ENCODE measurements at regions not wholly inside any gene's neighbourhood (a gene's known extent, or its start where the extent isn't known, plus 50 kb on each side); places are given as distances from the start of the nearest gene placed in this dataset.
"Not testable (repeated sequence)": the region's sequence is repeated elsewhere in the genome, so short reads cannot be mapped to it uniquely, and the experiment has no call there.

DNA sequence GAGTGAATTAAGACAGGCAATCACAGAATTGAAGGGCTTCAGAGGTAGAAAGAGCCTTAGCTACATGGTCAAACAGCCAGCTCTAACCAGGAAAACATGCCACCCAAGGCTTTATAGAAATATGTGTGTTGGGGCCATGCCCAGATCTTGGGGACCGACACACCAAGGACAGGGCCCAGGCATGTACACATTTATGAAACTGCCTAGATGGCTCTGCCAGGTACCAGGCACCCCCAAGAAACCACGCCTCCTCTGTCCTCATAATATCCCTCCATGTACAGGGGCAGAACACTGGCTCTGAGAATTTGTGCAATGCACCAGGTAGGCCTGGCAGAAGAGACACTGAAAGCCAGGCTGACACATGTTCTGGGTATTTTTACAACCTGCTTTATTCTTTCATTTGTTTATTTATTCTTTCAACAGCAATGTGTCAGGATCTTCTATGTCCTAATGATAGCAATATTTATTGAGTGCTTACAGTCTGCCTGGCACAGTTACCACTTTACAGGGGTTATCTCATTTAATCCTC is 137.9 kb upstream of the LSM14A start:
- Histone ChIP-seq H3K36me3 (ENCODE audit: insufficient read depth, low read length) (no peaks in the 10 kb centered on the region), H3K9me3 (ENCODE audit: low read length) (no peaks in the 10 kb centered on the region), H3K27ac (ENCODE audit: low read depth, low read length) (no peak overlapping the region), H3K4me3 (ENCODE audit: low read length) (no peak overlapping the region), H3K27me3 (ENCODE audit: insufficient read depth, low read length, poor library complexity, severe bottlenecking) (no peaks in the 10 kb centered on the region), H3K4me1 (ENCODE audit: insufficient read depth, low read length) (no peaks in the 10 kb centered on the region)
- Mint-ChIP-seq H3K4me1 (no peaks in the 10 kb centered on the region), H3K27me3 (peaks cover 11 to 22% of the 10 kb centered on the region in 2 donors), H3K9me3 (peaks cover 0 to 3% (median 0%) of the 10 kb centered on the region in 5 donors), H3K4me3 (no peak overlapping the region), H3K27ac (no peak overlapping the region), H3K36me3 (no peaks in the 10 kb centered on the region)
- ChIA-PET POLR2A (no interaction called here), CTCF (no interaction called here)
- DNase-seq = no peak

DNA sequence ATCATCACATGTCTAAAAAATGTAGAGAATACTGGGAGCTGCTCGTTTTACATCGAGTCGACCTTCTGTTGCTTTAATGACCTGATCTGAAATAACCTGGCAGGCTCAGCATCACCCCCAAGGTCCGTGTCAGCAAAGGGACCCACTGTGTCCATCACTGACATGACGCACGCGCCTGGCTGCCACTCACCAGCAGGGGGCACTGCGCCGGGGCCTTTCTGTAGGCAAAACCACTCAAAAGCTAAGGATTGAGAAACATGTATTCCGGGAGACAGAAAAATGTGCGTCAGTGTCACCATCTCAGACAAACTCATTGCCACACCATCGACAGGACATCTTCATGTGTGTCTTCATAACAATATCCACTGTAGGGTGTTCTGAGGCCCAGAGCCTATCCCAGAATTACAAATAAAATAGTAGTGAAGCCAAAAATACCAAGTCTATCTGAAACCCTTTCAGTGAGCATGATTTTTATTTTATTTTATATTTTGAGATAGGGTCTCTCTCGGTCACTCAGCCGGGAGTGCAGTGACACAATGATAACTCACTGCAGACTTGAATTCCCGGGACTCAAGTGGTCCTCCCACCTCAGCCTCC is 130.3 kb upstream of the LSM14A start:
- CTCF ChIA-PET = interaction anchor here (1.2 to 1.8 kb wide), 6 partner anchors 9 to 105 kb away, joined by 3 to 6 read pairs (median 4); no protein-coding TSS in a partner anchor
- H3K36me3 Mint-ChIP-seq = peaks cover 0 to 3% (median 1%) of the 10 kb centered on the region in 3 donors
- peaks cover 0 to 6% (median 0%) of the 10 kb centered on the region in 3 donors for H3K4me1 Mint-ChIP-seq
- H3K4me3 ChIP-seq (ENCODE audit: low read length) = no peak overlapping the region
- H3K27me3 ChIP-seq (ENCODE audit: insufficient read depth, low read length, poor library complexity, severe bottlenecking) = no peaks in the 10 kb centered on the region
- H3K27ac ChIP-seq (ENCODE audit: low read depth, low read length) = no peak overlapping the region
- POLR2A ChIA-PET = no interaction called here
- peaks cover 0 to 2% (median 0%) of the 10 kb centered on the region in 5 donors for H3K9me3 Mint-ChIP-seq
- H3K4me3 Mint-ChIP-seq = no peak overlapping the region
- no peaks in the 10 kb centered on the region for H3K4me1 ChIP-seq (ENCODE audit: insufficient read depth, low read length)
- no peaks in the 10 kb centered on the region for H3K9me3 ChIP-seq (ENCODE audit: low read length)
- peaks cover 5 to 51% of the 10 kb centered on the region in 2 donors for H3K27me3 Mint-ChIP-seq
- peak; percentile 23 to 70 (median 49) for DNase-seq
- no peaks in the 10 kb centered on the region for H3K36me3 ChIP-seq (ENCODE audit: insufficient read depth, low read length)
- H3K27ac Mint-ChIP-seq = no peak overlapping the region

DNA sequence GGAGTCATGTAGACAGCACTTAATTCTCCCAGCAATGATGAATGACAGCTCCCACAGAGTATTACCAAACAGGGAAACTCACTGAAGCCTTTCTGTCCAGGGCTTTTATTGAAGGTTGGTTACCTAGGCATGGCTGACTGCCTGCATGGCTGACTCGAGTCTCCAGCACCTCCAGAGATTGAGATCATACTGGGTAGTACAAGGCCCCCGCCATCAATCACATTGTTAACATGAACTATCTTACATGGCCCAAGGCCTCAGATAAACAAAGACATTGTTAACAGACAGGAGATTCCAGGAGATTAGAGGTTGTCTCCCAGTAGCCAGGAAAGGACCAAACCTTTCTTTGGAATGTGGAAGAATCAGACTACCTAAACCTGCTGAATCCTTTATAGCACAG is 128.3 kb upstream of the LSM14A start:
- no peaks in the 10 kb centered on the region for H3K4me1 ChIP-seq (ENCODE audit: insufficient read depth, low read length)
- peaks cover 0 to 3% (median 1%) of the 10 kb centered on the region in 3 donors for H3K36me3 Mint-ChIP-seq
- H3K27ac ChIP-seq (ENCODE audit: low read depth, low read length) = no peak overlapping the region
- POLR2A ChIA-PET = no interaction called here
- CTCF ChIA-PET = no interaction called here
- no peaks in the 10 kb centered on the region for H3K36me3 ChIP-seq (ENCODE audit: insufficient read depth, low read length)
- H3K4me1 Mint-ChIP-seq = peaks cover 0 to 6% (median 0%) of the 10 kb centered on the region in 3 donors
- H3K9me3 Mint-ChIP-seq = peaks cover 0 to 2% (median 0%) of the 10 kb centered on the region in 5 donors
- no peaks in the 10 kb centered on the region for H3K9me3 ChIP-seq (ENCODE audit: low read length)
- H3K27ac Mint-ChIP-seq = no peak overlapping the region
- H3K4me3 Mint-ChIP-seq = no peak overlapping the region
- H3K4me3 ChIP-seq (ENCODE audit: low read length) = no peak overlapping the region
- DNase-seq = no peak
- no peaks in the 10 kb centered on the region for H3K27me3 ChIP-seq (ENCODE audit: insufficient read depth, low read length, poor library complexity, severe bottlenecking)
- H3K27me3 Mint-ChIP-seq = peaks cover 5 to 66% of the 10 kb centered on the region in 2 donors

DNA sequence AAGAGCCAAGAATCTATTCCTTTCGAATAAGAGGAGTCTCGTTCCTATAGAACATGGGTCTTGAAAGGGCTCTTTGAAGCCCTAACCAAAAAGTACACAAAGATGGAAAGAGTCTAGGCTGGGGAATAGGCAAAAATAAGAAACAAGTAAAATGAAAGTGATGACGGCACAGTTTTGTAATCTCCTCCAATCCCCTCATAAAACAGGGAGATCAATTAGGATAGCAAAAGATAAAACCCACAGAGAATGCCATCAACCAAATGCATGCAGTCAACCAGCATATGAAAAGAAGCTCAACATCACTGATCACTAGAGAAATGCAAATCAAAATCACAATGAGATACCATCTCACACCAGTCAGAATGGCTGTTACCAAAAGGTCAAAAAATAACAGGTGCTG is 122.4 kb upstream of the LSM14A start:
- H3K4me1 ChIP-seq (ENCODE audit: insufficient read depth, low read length) = no peaks in the 10 kb centered on the region
- Mint-ChIP-seq H3K9me3 (peaks cover 0 to 2% (median 0%) of the 10 kb centered on the region in 5 donors), H3K27me3 (peaks cover 1 to 47% of the 10 kb centered on the region in 2 donors), H3K4me1 (no peaks in the 10 kb centered on the region), H3K4me3 (no peak overlapping the region), H3K36me3 (no peaks in the 10 kb centered on the region), H3K27ac (no peak overlapping the region)
- DNase-seq = no peak
- CTCF ChIA-PET = no interaction called here
- no peaks in the 10 kb centered on the region for H3K9me3 ChIP-seq (ENCODE audit: low read length)
- no peaks in the 10 kb centered on the region for H3K36me3 ChIP-seq (ENCODE audit: insufficient read depth, low read length)
- H3K4me3 ChIP-seq (ENCODE audit: low read length) = no peak overlapping the region
- H3K27ac ChIP-seq (ENCODE audit: low read depth, low read length) = no peak overlapping the region
- POLR2A ChIA-PET = no interaction called here
- no peaks in the 10 kb centered on the region for H3K27me3 ChIP-seq (ENCODE audit: insufficient read depth, low read length, poor library complexity, severe bottlenecking)

DNA sequence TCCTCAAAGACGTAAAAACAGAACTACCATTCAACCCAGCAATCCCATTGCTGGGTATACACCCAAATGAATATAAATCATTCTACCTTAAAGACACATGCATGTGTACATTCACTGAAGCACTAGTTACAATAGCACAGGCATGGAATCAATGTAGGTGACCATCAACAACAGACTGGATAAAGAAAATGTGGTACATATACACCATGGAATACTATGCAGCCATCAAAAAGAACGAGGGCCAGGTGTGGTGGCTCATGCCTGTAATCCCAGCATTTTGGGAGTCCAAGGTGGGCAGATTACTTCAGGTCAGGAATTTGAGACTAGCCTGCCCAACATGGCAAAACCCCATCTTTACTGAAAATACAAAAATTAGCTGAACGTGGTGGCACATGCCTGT is 121.9 kb upstream of the LSM14A start:
- POLR2A ChIA-PET; CTCF ChIA-PET; H3K9me3 ChIP-seq (ENCODE audit: low read length); H3K36me3 Mint-ChIP-seq; H3K36me3 ChIP-seq (ENCODE audit: insufficient read depth, low read length); H3K9me3 Mint-ChIP-seq; H3K27ac ChIP-seq (ENCODE audit: low read depth, low read length); H3K4me1 ChIP-seq (ENCODE audit: insufficient read depth, low read length); H3K4me3 ChIP-seq (ENCODE audit: low read length); H3K4me1 Mint-ChIP-seq; DNase-seq; H3K27me3 ChIP-seq (ENCODE audit: insufficient read depth, low read length, poor library complexity, severe bottlenecking); H3K27ac Mint-ChIP-seq; H3K4me3 Mint-ChIP-seq: not testable (repeated sequence)
- H3K27me3 Mint-ChIP-seq = peaks cover 4 to 42% of the 10 kb centered on the region in 2 donors

DNA sequence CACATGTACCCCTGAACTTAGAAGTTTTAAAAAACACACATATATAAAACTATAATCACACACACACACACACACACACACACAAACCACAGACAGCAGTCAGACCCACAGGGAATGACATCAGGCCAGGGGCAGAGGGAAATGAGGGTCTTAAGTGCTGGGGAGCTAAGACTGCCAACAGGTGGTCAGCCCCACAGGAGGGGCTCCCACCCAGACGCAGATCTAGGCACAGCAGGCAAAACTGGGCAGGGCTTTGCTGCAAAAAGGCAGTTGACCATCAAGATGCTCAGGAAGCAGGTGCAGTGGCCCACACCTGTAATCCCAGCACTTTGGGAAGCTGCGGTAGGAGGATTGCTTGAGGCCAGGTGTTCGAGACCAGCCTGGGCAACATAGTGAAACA is 121.0 kb upstream of the LSM14A start:
- no peaks in the 10 kb centered on the region for H3K4me1 ChIP-seq (ENCODE audit: insufficient read depth, low read length)
- ChIA-PET POLR2A (no interaction called here), CTCF (no interaction called here)
- Mint-ChIP-seq H3K4me1 (no peaks in the 10 kb centered on the region), H3K27ac (no peak overlapping the region), H3K36me3 (no peaks in the 10 kb centered on the region), H3K9me3 (peaks cover 0 to 2% (median 0%) of the 10 kb centered on the region in 5 donors), H3K4me3 (no peak overlapping the region), H3K27me3 (peaks cover 2 to 35% of the 10 kb centered on the region in 2 donors)
- H3K4me3 ChIP-seq (ENCODE audit: low read length) = no peak overlapping the region
- H3K9me3 ChIP-seq (ENCODE audit: low read length) = no peaks in the 10 kb centered on the region
- DNase-seq = no peak
- H3K36me3 ChIP-seq (ENCODE audit: insufficient read depth, low read length) = no peaks in the 10 kb centered on the region
- H3K27me3 ChIP-seq (ENCODE audit: insufficient read depth, low read length, poor library complexity, severe bottlenecking) = peaks cover 3% of the 10 kb centered on the region
- no peak overlapping the region for H3K27ac ChIP-seq (ENCODE audit: low read depth, low read length)

DNA sequence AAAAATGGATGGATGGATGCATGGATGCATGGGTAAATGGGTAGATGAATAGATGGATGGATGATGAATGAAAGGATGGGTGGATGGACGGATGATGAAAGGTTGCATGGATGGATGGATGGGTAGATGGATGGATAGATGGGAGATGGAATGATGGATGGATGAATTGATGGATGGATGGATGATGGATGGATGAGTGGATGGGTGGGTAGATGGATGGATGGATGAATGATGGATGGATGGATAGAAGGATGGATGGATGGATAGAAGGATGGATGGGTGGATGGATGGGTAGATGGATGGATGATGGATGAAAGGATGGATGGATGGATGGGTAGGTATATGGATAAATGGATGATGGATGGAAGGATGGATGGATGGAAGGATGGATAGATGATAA is 115.1 kb upstream of the LSM14A start:
- no peak overlapping the region for H3K27ac Mint-ChIP-seq
- no peak overlapping the region for H3K27ac ChIP-seq (ENCODE audit: low read depth, low read length)
- H3K4me3 Mint-ChIP-seq = no peak overlapping the region
- ChIA-PET CTCF (no interaction called here), POLR2A (no interaction called here)
- H3K27me3 Mint-ChIP-seq = peaks cover 4 to 16% of the 10 kb centered on the region in 2 donors
- DNase-seq = no peak
- no peaks in the 10 kb centered on the region for H3K36me3 ChIP-seq (ENCODE audit: insufficient read depth, low read length)
- H3K4me3 ChIP-seq (ENCODE audit: low read length) = no peak overlapping the region
- H3K36me3 Mint-ChIP-seq = no peaks in the 10 kb centered on the region
- peaks cover 3% of the 10 kb centered on the region for H3K27me3 ChIP-seq (ENCODE audit: insufficient read depth, low read length, poor library complexity, severe bottlenecking)
- no peaks in the 10 kb centered on the region for H3K4me1 ChIP-seq (ENCODE audit: insufficient read depth, low read length)
- H3K9me3 Mint-ChIP-seq = peaks cover 0 to 2% (median 0%) of the 10 kb centered on the region in 5 donors
- no peaks in the 10 kb centered on the region for H3K4me1 Mint-ChIP-seq
- no peaks in the 10 kb centered on the region for H3K9me3 ChIP-seq (ENCODE audit: low read length)

DNA sequence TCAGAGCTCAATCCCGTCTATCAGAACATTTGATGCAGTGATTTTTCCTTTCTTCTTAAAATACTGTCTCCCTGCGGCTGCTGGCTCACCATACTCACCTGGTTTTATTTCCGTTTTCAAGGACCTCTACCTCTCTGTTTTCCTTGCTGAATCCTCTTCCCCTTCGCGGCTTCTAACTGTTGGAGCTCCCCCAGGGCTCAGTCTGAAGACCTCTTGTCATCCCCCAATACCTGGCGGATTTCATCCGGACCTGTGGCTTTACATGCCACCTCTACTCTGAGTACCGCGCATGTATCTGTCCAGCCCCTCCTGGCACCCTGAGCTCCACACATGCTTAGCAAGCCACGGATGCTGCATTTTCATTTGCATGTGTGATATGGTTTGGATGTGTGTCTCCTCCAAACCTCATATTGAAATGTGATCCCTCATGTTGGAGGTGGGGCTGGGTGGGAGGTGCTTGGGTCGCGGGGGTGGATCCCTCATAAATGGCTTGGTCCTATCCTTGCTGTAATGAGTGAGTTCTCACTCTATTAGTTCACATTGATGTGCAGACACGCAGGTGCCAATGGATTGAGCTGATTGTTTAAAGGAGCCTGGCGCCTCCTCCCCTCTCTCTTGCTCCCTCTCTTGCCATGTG is 106.2 kb upstream of the LSM14A start:
- POLR2A ChIA-PET = no interaction called here

More for the DNA sequence above, 106.2 kb upstream of the LSM14A start:
- CTCF ChIA-PET = no interaction called here
- Histone ChIP-seq H3K27me3 (ENCODE audit: insufficient read depth, low read length, poor library complexity, severe bottlenecking) (no peaks in the 10 kb centered on the region), H3K4me1 (ENCODE audit: insufficient read depth, low read length) (no peaks in the 10 kb centered on the region), H3K9me3 (ENCODE audit: low read length) (no peaks in the 10 kb centered on the region), H3K4me3 (ENCODE audit: low read length) (no peak overlapping the region), H3K27ac (ENCODE audit: low read depth, low read length) (no peak overlapping the region), H3K36me3 (ENCODE audit: insufficient read depth, low read length) (no peaks in the 10 kb centered on the region)
- H3K36me3 Mint-ChIP-seq = no peaks in the 10 kb centered on the region
- H3K9me3 Mint-ChIP-seq = no peaks in the 10 kb centered on the region
- H3K27me3 Mint-ChIP-seq = peaks cover 14 to 36% of the 10 kb centered on the region in 2 donors
- H3K4me1 Mint-ChIP-seq = peaks cover 0 to 2% (median 0%) of the 10 kb centered on the region in 3 donors
- peak overlapping the region in 1 of 8 donors; percentile 36 for H3K27ac Mint-ChIP-seq
- DNase-seq = no peak
- no peak overlapping the region for H3K4me3 Mint-ChIP-seq

All from CD8-positive, alpha-beta memory T cell (primary cell).